SH-SY5Y (cell line): ENCODE measurements at regions not wholly inside any gene's neighbourhood (a gene's known extent, or its start where the extent isn't known, plus 50 kb on each side); places are given as distances from the start of the nearest gene placed in this dataset.

ENCODE experiments used
- GATA2 ChIP-seq: IDR thresholded peaks from 2 replicates; pipeline ENCODE4 v1.6.1; 2011; ENCODE audit warnings: mild to moderate bottlenecking, low read depth, low read length
- GATA3 ChIP-seq: IDR thresholded peaks from 2 replicates; pipeline ENCODE4 v1.6.1; 2011; ENCODE audit warnings: low read depth, mild to moderate bottlenecking, low read length, moderate library complexity

- TF ChIP-seq GATA3 = no peak
- TF ChIP-seq GATA2 = no peak
Measured at GRCh38 chrX:42975906-42976305, 197.9 kb upstream of the PPP1R2C start.
